CD14-positive monocyte (primary cell): ENCODE measurements at regions not wholly inside any gene's neighbourhood (a gene's known extent, or its start where the extent isn't known, plus 50 kb on each side); places are given as distances from the start of the nearest gene placed in this dataset.

ENCODE experiments used
- DNase-seq, 3 donors: peaks; one replicate each; pipeline ENCODE4 v3.0.0-alpha.2; 2011 to 2022
- H2AFZ ChIP-seq: 2 replicates; pipeline ENCODE4 v1.6.0; 2012; ENCODE audit warnings: mild to moderate bottlenecking, low read depth, low read length, inconsistent platforms; ENCODE audit not compliant: insufficient read depth, poor library complexity, severe bottlenecking
- H3K27ac ChIP-seq, 2 donors: 1 replicate in 1 of 2; 2 replicates in 1 of 2; pipeline ENCODE4 v1.5.1; 2012 to 2013; ENCODE audit warnings: low read length in 2 of 2, control low read depth in 1 of 2, inconsistent platforms in 1 of 2, low read depth in 1 of 2, mild to moderate bottlenecking in 1 of 2
- H3K27me3 ChIP-seq, 2 donors: one replicate each; pipeline versions ENCODE4 v1.6.0 to v1.6.1; 2011 to 2013; ENCODE audit warnings: low read length in 2 of 2; ENCODE audit not compliant: control insufficient read depth in 2 of 2, insufficient read depth in 2 of 2
- H3K36me3 ChIP-seq, 2 donors: replicated peaks in 1 of 2; 1 replicate in 1 of 2; 2 replicates in 1 of 2; pipeline versions ENCODE4 v1.5.1 to v1.6.1; 2012 to 2013; ENCODE audit warnings: low read length in 2 of 2, control low read depth in 1 of 2, inconsistent platforms in 1 of 2, mild to moderate bottlenecking in 1 of 2; ENCODE audit not compliant: insufficient read depth in 2 of 2, control insufficient read depth in 1 of 2
- H3K4me1 ChIP-seq, 2 donors: 1 replicate in 1 of 2; 2 replicates in 1 of 2; pipeline versions ENCODE4 v1.5.1 to v1.6.1; 2012 to 2013; ENCODE audit warnings: low read length in 2 of 2, control low read depth in 1 of 2, inconsistent platforms in 1 of 2, mild to moderate bottlenecking in 1 of 2, moderate library complexity in 1 of 2; ENCODE audit not compliant: insufficient read depth in 2 of 2, control insufficient read depth in 1 of 2
- H3K4me2 ChIP-seq: replicated peaks from 2 replicates; pipeline ENCODE3; 2012; ENCODE audit warnings: low read length, moderate library complexity, mild to moderate bottlenecking; ENCODE audit not compliant: poor library complexity, severe bottlenecking; ENCODE audit errors: extremely low read depth
- H3K4me3 ChIP-seq, 3 experiments: fragments of 200-600 bp in 1 of 3; sonication (generic) in 1 of 3; replicated peaks in 1 of 3; 1 replicate in 2 of 3; 2 replicates in 1 of 3; pipeline ENCODE4 v1.5.1; 2011 to 2013; ENCODE audit warnings: low read length in 3 of 3, mild to moderate bottlenecking in 3 of 3, control low read depth in 2 of 3, low read depth in 2 of 3, inconsistent platforms in 1 of 3, moderate library complexity in 1 of 3
- H3K79me2 ChIP-seq: 2 replicates; pipeline ENCODE4 v1.6.0; 2012; ENCODE audit warnings: mild to moderate bottlenecking, control low read depth, inconsistent platforms, low read length, moderate library complexity; ENCODE audit not compliant: insufficient read depth
- H3K9ac ChIP-seq: 2 replicates; pipeline ENCODE4 v1.6.0; 2017; ENCODE audit warnings: low read length, mild to moderate bottlenecking; ENCODE audit not compliant: insufficient read depth, poor library complexity, severe bottlenecking
- H3K9me3 ChIP-seq, 2 donors: replicated peaks in 1 of 2; 1 replicate in 1 of 2; 2 replicates in 1 of 2; pipeline versions ENCODE4 v1.5.1 to v1.6.1; 2012 to 2013; ENCODE audit warnings: low read length in 2 of 2, control low read depth in 1 of 2; ENCODE audit not compliant: control insufficient read depth in 1 of 2, insufficient read depth in 1 of 2
- H4K20me1 ChIP-seq: 2 replicates; pipeline ENCODE4 v1.6.0; 2012; ENCODE audit warnings: mild to moderate bottlenecking, low read length, control low read depth, moderate library complexity; ENCODE audit not compliant: insufficient read depth
- H3K27ac Mint-ChIP-seq, 7 donors: one replicate each; pipeline ENCODE4 v1.8.0; 2020; ENCODE audit warnings: mild to moderate bottlenecking in 7 of 7, mixed read lengths in 7 of 7, moderate library complexity in 6 of 7, inconsistent platforms in 2 of 7
- H3K27me3 Mint-ChIP-seq, 3 donors: one replicate each; pipeline ENCODE4 v1.8.0; 2021 to 2022; ENCODE audit warnings: low read depth in 3 of 3, mild to moderate bottlenecking in 3 of 3, mixed read lengths in 3 of 3, moderate library complexity in 3 of 3, inconsistent platforms in 1 of 3
- H3K36me3 Mint-ChIP-seq, 2 donors: one replicate each; pipeline ENCODE4 v1.8.0; 2020; ENCODE audit warnings: mixed read lengths in 2 of 2, inconsistent platforms in 1 of 2, mild to moderate bottlenecking in 1 of 2
- H3K4me1 Mint-ChIP-seq: one replicate; pipeline ENCODE4 v1.8.0; 2020; ENCODE audit warnings: mild to moderate bottlenecking, mixed read lengths
- H3K4me3 Mint-ChIP-seq, 2 donors: one replicate each; pipeline ENCODE4 v1.8.0; 2020; ENCODE audit warnings: mild to moderate bottlenecking in 2 of 2, mixed read lengths in 2 of 2, moderate library complexity in 1 of 2
- H3K9me3 Mint-ChIP-seq, 7 donors: one replicate each; pipeline ENCODE4 v1.8.0; 2020 to 2022; ENCODE audit warnings: mixed read lengths in 7 of 7, mild to moderate bottlenecking in 6 of 7, moderate library complexity in 6 of 7, inconsistent platforms in 2 of 7
- WGBS: methylation state at CpG from one replicate; pipeline ENCODE4 v1.1.5; 2013; ENCODE audit warnings: missing lambda C conversion rate; ENCODE audit not compliant: insufficient coverage; 5-methylcytosine and 5-hydroxymethylcytosine counted together
- intact Hi-C, 2 donors: fragments of 100-400 bp; cut with micrococcal nuclease; formaldehyde crosslinking; loops; one replicate each; pipeline versions ENCODE4 v1.15.0 to v1.15.1; 2023
- TF ChIP-seq, protein P1 (sequence below): fragments of 200-600 bp; IDR thresholded peaks from one replicate; pipeline ENCODE4 v1.8.0; 2022; ENCODE audit warnings: antibody characterized with exemption, mild to moderate bottlenecking

DNA sequence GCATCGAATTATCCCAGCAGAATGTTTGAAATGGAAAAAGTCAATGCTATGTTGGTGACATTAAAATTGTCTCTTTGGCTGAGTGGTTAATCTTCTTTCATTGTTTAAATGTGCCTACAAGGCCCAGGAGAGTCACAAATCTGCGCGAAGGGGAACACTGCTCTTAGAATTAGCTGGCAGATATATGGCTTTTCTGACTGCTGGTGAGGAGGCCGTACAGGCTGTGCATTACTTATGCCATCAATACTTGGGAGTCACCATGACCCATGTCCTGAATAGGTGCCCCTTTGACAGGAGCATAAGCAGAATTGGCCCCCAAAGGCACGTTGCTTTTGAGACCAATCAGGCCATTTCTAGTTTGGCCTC, 521.5 kb downstream of the FUT8 start:
- H3K9me3 ChIP-seq = no peaks in the 10 kb centered on the region
- H3K27ac ChIP-seq = no peak overlapping the region
- no peak for DNase-seq
- no peak overlapping the region for H2AFZ ChIP-seq
- H3K4me1 Mint-ChIP-seq = peaks cover 5% of the 10 kb centered on the region
- WGBS = 96% methylated on average over 5 of the region's 5 CpGs
- no peak overlapping the region for H3K9ac ChIP-seq
- no peak overlapping the region for H3K4me3 Mint-ChIP-seq
- H3K36me3 Mint-ChIP-seq = no peaks in the 10 kb centered on the region
- no peaks in the 10 kb centered on the region for H3K27me3 Mint-ChIP-seq
- intact Hi-C loops = no loop called here
- no peak overlapping the region for H3K27ac Mint-ChIP-seq
- TF ChIP-seq, protein P1, sequence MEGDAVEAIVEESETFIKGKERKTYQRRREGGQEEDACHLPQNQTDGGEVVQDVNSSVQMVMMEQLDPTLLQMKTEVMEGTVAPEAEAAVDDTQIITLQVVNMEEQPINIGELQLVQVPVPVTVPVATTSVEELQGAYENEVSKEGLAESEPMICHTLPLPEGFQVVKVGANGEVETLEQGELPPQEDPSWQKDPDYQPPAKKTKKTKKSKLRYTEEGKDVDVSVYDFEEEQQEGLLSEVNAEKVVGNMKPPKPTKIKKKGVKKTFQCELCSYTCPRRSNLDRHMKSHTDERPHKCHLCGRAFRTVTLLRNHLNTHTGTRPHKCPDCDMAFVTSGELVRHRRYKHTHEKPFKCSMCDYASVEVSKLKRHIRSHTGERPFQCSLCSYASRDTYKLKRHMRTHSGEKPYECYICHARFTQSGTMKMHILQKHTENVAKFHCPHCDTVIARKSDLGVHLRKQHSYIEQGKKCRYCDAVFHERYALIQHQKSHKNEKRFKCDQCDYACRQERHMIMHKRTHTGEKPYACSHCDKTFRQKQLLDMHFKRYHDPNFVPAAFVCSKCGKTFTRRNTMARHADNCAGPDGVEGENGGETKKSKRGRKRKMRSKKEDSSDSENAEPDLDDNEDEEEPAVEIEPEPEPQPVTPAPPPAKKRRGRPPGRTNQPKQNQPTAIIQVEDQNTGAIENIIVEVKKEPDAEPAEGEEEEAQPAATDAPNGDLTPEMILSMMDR = no peak
- H3K27me3 ChIP-seq = no peaks in the 10 kb centered on the region
- H3K4me1 ChIP-seq = no peaks in the 10 kb centered on the region
- no peak overlapping the region for H3K4me3 ChIP-seq
- no peaks in the 10 kb centered on the region for H3K36me3 ChIP-seq
- no peaks in the 10 kb centered on the region for H3K79me2 ChIP-seq
- peaks cover 0 to 10% (median 0%) of the 10 kb centered on the region in 7 donors for H3K9me3 Mint-ChIP-seq
- H4K20me1 ChIP-seq = no peaks in the 10 kb centered on the region
- H3K4me2 ChIP-seq = no peak overlapping the region

DNA sequence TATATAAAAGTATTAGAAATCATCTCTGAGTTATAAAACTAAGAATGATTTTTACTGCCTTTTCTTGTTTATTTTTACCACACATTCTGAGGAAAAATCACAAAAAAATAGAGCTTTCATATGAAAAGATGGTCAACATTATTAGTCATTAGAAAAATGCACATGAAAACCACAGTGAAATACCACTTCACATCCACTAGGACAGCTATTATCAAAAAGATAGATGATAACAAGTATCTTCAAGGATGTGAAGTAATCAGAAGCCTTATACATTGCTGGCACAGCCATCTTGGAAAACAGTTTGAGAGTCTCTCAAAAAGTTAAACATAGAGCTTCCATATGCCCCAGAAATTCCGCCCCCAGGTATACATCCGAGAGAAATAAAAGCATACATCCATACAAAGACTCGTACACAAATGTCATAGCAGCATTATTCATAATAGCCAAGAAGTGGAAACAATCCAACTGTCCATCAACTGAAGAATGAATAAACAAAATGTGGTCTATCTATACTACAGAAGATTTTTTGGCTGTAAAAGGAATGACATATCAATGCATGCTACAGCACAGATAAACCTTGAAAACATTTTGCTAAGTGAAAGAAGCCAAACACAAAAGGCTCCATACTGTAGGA, 523.9 kb downstream of the FUT8 start:
- Histone ChIP-seq H4K20me1 (no peaks in the 10 kb centered on the region), H2AFZ (no peak overlapping the region), H3K4me2 (no peak overlapping the region), H3K4me3 (no peak overlapping the region), H3K4me1 (no peaks in the 10 kb centered on the region), H3K9me3 (no peaks in the 10 kb centered on the region), H3K27ac (no peak overlapping the region), H3K9ac (no peak overlapping the region), H3K27me3 (no peaks in the 10 kb centered on the region), H3K79me2 (no peaks in the 10 kb centered on the region), H3K36me3 (no peaks in the 10 kb centered on the region)
- intact Hi-C loops = no loop called here
- Mint-ChIP-seq H3K4me1 (peaks cover 5% of the 10 kb centered on the region), H3K4me3 (no peak overlapping the region), H3K27ac (no peak overlapping the region), H3K9me3 (peaks cover 0 to 10% (median 0%) of the 10 kb centered on the region in 7 donors), H3K27me3 (no peaks in the 10 kb centered on the region), H3K36me3 (no peaks in the 10 kb centered on the region)
- WGBS = no CpG with 5 or more reads among the region's 3 CpGs
- TF ChIP-seq, protein P1 = no peak
- DNase-seq = no peak
